Astrocyte of the spinal cord (primary cell): ENCODE measurements at regions not wholly inside any gene's neighbourhood (a gene's known extent, or its start where the extent isn't known, plus 50 kb on each side); places are given as distances from the start of the nearest gene placed in this dataset.

Experiments
- DNase-seq: peaks from one replicate; pipeline ENCODE4 v3.0.0; 2011; ENCODE audit warnings: low read depth, low spot score
- H3K4me3 ChIP-seq: 2 replicates; pipeline ENCODE4 v1.5.1; 2011; ENCODE audit warnings: low read depth, mild to moderate bottlenecking, low read length, moderate library complexity
- CTCF ChIP-seq: IDR thresholded peaks from 2 replicates; pipeline ENCODE4 v1.5.1; 2012; ENCODE audit warnings: low read depth, mild to moderate bottlenecking, low read length, inconsistent platforms
- in situ Hi-C: cut with HindIII; loops from 2 replicates; pipeline ENCODE4 v1.10.0; 2017; ENCODE audit warnings: low sequenced_read_pairs

- in situ Hi-C loops = no loop called here
- TF ChIP-seq CTCF = no peak
- no peak overlapping the region for H3K4me3 ChIP-seq
- DNase-seq = no peak
These were observed 485.5 kb upstream of the SEMA6A start for GRCh38 chr5:117060099-117060498.

DNA sequence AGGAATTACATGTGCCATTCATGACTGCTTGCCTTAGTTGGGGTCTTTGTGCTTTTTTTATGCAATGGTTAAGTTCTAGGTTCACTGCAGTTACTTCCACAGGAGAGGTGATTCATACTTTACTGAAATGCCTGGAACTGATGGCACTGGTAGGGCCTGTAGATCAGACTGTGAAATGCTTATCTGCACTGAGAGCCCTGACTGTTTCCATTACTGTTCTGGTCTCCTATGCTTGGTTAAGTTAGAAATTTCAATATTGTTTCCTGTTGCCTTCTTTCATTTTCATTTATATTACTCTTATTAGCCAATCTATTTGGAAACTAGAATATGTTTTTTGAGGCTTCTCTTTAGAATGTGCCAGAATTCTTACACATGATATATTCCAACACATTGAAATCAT is 484.1 kb upstream of the SEMA6A start:
- in situ Hi-C loops = no loop called here
- H3K4me3 ChIP-seq = no peak overlapping the region
- no peak for DNase-seq
- TF ChIP-seq CTCF = no peak

DNA sequence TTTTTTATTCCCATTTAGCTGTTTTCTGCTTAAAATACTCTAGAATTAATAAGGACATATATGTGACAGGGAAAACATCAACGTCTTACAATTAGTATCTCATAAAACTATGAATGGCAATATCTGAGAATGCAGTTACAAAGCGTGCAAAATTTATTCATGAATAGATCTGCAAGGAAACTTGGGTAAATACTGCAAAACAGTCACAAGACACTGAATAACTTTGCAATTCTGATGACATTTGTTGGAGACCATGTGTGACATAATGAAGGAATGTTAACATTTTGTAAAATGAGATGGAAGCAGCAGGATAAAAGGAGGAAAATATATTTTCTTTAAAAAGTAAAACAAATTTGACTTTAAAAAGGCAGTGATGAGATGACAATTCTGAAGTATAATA is 480.9 kb upstream of the SEMA6A start:
- no peak for TF ChIP-seq CTCF
- in situ Hi-C loops = no loop called here
- DNase-seq = no peak
- H3K4me3 ChIP-seq = no peak overlapping the region

DNA sequence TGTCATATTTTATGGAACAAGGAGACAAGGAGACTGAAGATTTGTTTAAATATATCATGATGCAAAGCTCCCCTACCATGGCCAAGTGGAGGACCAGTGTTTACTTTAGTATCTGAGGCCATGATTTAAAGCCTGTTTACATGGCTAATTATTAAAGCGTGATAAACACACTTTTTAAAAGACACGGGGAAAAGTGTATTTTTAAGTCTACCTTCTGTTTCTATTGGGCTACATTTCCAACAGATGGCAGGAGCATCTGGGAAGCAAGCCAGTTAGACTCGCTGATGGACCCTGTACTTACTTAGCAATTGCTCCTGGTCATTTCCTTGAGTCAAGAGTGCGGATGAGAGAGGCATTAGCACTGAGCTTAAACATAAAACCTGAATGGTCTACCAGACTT is 480.3 kb upstream of the SEMA6A start:
- no peak for TF ChIP-seq CTCF
- DNase-seq = no peak
- in situ Hi-C loops = no loop called here
- H3K4me3 ChIP-seq = no peak overlapping the region

GRCh38 chr5:117054141-117054540 is 479.5 kb upstream of the SEMA6A start:
- no peak overlapping the region for H3K4me3 ChIP-seq
- no peak for TF ChIP-seq CTCF
- no peak for DNase-seq
- in situ Hi-C loops = no loop called here

DNA sequence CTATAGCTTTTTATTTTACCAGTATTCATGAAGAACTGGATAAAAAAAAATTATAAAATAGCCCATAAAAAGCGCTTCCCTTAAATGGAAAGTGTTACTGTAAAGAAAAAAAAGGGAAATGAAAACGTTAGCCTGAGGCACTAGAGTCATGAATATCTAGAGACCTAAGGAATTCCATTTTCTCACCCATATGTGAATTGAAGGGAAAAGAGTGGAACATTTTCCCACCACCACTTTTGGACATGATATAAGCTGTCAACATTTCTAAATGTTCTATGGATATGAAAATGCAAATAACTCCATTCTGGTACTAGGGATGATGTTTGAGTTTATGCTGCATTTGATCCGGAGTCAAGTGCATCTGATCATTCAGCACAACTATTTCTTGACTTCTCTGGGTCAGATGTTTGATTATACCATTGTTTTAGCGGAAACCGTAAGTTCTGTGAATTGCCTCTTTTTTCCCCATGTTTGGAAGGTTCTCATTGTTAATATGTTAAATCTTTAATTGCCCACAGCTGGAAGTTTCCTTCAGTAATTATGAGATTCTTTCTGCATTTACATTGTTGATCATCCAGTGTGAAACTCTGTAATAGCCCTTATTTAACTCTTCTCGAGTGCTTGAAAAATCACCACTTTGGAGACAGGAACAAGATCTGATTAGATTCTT is 467.4 kb upstream of the SEMA6A start:
- TF ChIP-seq CTCF = no peak
- in situ Hi-C loops = no loop called here
- DNase-seq = no peak
- no peak overlapping the region for H3K4me3 ChIP-seq

GRCh38 chr5:117039035-117039434 is 464.4 kb upstream of the SEMA6A start:
- DNase-seq = no peak
- no peak overlapping the region for H3K4me3 ChIP-seq
- in situ Hi-C loops = no loop called here
- TF ChIP-seq CTCF = no peak
